ENCODE measurements at regions not wholly inside any gene's neighbourhood (a gene's known extent, or its start where the extent isn't known, plus 50 kb on each side); places are given as distances from the start of the nearest gene placed in this dataset.

GRCh38 chr13:80463673-80464352 lies 122.9 kb upstream of the SPRY2 start:
- Histone ChIP-seq H3K27ac (ENCODE audit: low read depth, low read length, poor library complexity, severe bottlenecking) (no peak overlapping the region), H3K4me2 (ENCODE audit: low read length) (no peak overlapping the region), H3K36me3 (ENCODE audit: insufficient read depth, low read length) (no peaks in the 10 kb centered on the region), H3K9me3 (ENCODE audit: low read length) (no peaks in the 10 kb centered on the region), H3K79me2 (ENCODE audit: insufficient read depth, low read depth, low read length) (no peaks in the 10 kb centered on the region), H2AFZ (ENCODE audit: low read length) (no peak overlapping the region), H3K9me2 (ENCODE audit: insufficient read depth, low read length) (no peaks in the 10 kb centered on the region), H3K4me3 (ENCODE audit: low read depth, low read length, poor library complexity, severe bottlenecking) (no peak overlapping the region), H4K20me1 (ENCODE audit: insufficient read depth, low read length) (no peaks in the 10 kb centered on the region), H3K4me1 (ENCODE audit: insufficient read depth, low read length, poor library complexity, severe bottlenecking) (peaks cover 11% of the 10 kb centered on the region)
- no peak for DNase-seq (ENCODE audit: low spot score)
- ChIA-PET CTCF (ENCODE audit: unreplicated experiment) (no interaction called here), POLR2A (interaction anchor here (0.6 kb wide), 1 partner anchor 94 kb away, joined by 4 read pairs; no protein-coding TSS in a partner anchor)
- BruUV-seq (replicated peaks): no TSS peak
- intact Hi-C loops (cut with micrococcal nuclease; ENCODE audit: unreplicated experiment): no loop called here
- TF ChIP-seq, protein P1, sequence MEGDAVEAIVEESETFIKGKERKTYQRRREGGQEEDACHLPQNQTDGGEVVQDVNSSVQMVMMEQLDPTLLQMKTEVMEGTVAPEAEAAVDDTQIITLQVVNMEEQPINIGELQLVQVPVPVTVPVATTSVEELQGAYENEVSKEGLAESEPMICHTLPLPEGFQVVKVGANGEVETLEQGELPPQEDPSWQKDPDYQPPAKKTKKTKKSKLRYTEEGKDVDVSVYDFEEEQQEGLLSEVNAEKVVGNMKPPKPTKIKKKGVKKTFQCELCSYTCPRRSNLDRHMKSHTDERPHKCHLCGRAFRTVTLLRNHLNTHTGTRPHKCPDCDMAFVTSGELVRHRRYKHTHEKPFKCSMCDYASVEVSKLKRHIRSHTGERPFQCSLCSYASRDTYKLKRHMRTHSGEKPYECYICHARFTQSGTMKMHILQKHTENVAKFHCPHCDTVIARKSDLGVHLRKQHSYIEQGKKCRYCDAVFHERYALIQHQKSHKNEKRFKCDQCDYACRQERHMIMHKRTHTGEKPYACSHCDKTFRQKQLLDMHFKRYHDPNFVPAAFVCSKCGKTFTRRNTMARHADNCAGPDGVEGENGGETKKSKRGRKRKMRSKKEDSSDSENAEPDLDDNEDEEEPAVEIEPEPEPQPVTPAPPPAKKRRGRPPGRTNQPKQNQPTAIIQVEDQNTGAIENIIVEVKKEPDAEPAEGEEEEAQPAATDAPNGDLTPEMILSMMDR (conservative IDR thresholded peaks at IDR 0.05; ENCODE audit: low read length): no peak
- TF ChIP-seq EZH2phosphoT487 (IDR thresholded peaks at IDR 0.05; ENCODE audit: borderline replicate concordance, low read depth, low read length): no peak

GRCh38 chr13:80462567-80462966 lies 121.6 kb upstream of the SPRY2 start:
- no peak overlapping the region for H2AFZ ChIP-seq (ENCODE audit: low read length)
- H3K4me2 ChIP-seq (ENCODE audit: low read length): no peak overlapping the region
- no TSS peak for BruUV-seq (replicated peaks)
- no peak overlapping the region for H3K4me3 ChIP-seq (ENCODE audit: low read depth, low read length, poor library complexity, severe bottlenecking)
- H3K9me3 ChIP-seq (ENCODE audit: low read length): no peaks in the 10 kb centered on the region
- no peak for TF ChIP-seq EZH2phosphoT487 (IDR thresholded peaks at IDR 0.05; ENCODE audit: borderline replicate concordance, low read depth, low read length)
- TF ChIP-seq, protein P1 (conservative IDR thresholded peaks at IDR 0.05; ENCODE audit: low read length): no peak
- DNase-seq (ENCODE audit: low spot score): no peak
- no peaks in the 10 kb centered on the region for H4K20me1 ChIP-seq (ENCODE audit: insufficient read depth, low read length)
- H3K4me1 ChIP-seq (ENCODE audit: insufficient read depth, low read length, poor library complexity, severe bottlenecking): peaks cover 11% of the 10 kb centered on the region
- H3K79me2 ChIP-seq (ENCODE audit: insufficient read depth, low read depth, low read length): no peaks in the 10 kb centered on the region
- CTCF ChIA-PET (ENCODE audit: unreplicated experiment): no interaction called here
- POLR2A ChIA-PET: interaction anchor here (1.1 kb wide), 1 partner anchor 29 kb away, joined by 3 read pairs; no protein-coding TSS in a partner anchor
- H3K36me3 ChIP-seq (ENCODE audit: insufficient read depth, low read length): no peaks in the 10 kb centered on the region
- no peak overlapping the region for H3K27ac ChIP-seq (ENCODE audit: low read depth, low read length, poor library complexity, severe bottlenecking)
- intact Hi-C loops (cut with micrococcal nuclease; ENCODE audit: unreplicated experiment): no loop called here
- no peaks in the 10 kb centered on the region for H3K9me2 ChIP-seq (ENCODE audit: insufficient read depth, low read length)

DNA sequence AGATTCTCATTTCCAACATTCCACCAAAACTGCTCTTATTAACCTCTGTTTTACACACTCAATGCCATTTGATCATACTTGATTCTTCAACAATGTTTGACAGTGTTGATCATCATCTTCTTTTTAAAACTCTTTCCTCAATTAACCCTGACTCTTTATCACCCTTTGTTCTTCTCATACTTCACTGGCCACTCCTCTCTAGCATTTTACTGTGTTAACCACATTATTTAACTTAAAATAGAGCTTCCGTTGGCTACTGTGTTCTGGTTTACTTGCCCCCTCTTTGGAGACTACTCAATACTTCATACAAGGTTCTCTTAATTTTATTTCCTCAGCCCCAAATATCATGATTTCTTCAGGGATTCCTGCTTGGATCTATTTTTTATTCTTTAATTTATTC lies 121.1 kb upstream of the SPRY2 start:
- Histone ChIP-seq H3K4me2 (ENCODE audit: low read length) (no peak overlapping the region), H3K79me2 (ENCODE audit: insufficient read depth, low read depth, low read length) (no peaks in the 10 kb centered on the region), H3K4me1 (ENCODE audit: insufficient read depth, low read length, poor library complexity, severe bottlenecking) (peaks cover 11% of the 10 kb centered on the region), H2AFZ (ENCODE audit: low read length) (no peak overlapping the region), H3K9me2 (ENCODE audit: insufficient read depth, low read length) (no peaks in the 10 kb centered on the region), H3K36me3 (ENCODE audit: insufficient read depth, low read length) (no peaks in the 10 kb centered on the region), H4K20me1 (ENCODE audit: insufficient read depth, low read length) (no peaks in the 10 kb centered on the region), H3K27ac (ENCODE audit: low read depth, low read length, poor library complexity, severe bottlenecking) (no peak overlapping the region), H3K4me3 (ENCODE audit: low read depth, low read length, poor library complexity, severe bottlenecking) (no peak overlapping the region), H3K9me3 (ENCODE audit: low read length) (no peaks in the 10 kb centered on the region)
- no peak for DNase-seq (ENCODE audit: low spot score)
- no peak for TF ChIP-seq EZH2phosphoT487 (IDR thresholded peaks at IDR 0.05; ENCODE audit: borderline replicate concordance, low read depth, low read length)
- POLR2A ChIA-PET: interaction anchor here (1.1 kb wide), 1 partner anchor 29 kb away, joined by 3 read pairs; no protein-coding TSS in a partner anchor
- BruUV-seq (replicated peaks): no TSS peak
- intact Hi-C loops (cut with micrococcal nuclease; ENCODE audit: unreplicated experiment): no loop called here
- CTCF ChIA-PET (ENCODE audit: unreplicated experiment): no interaction called here
